Bone marrow (tissue), 2 donors: ENCODE measurements at regions not wholly inside any gene's neighbourhood (a gene's known extent, or its start where the extent isn't known, plus 50 kb on each side); places are given as distances from the start of the nearest gene placed in this dataset.

Experiments used
- DNase-seq, 2 donors: peaks; one replicate each; lab custom pipeline; 2025; lab: John Stamatoyannopoulos, UW

- DNase-seq: no peak
Observed at GRCh38 chr4:30875658-30876269, 155.6 kb downstream of the PCDH7 start.

DNA sequence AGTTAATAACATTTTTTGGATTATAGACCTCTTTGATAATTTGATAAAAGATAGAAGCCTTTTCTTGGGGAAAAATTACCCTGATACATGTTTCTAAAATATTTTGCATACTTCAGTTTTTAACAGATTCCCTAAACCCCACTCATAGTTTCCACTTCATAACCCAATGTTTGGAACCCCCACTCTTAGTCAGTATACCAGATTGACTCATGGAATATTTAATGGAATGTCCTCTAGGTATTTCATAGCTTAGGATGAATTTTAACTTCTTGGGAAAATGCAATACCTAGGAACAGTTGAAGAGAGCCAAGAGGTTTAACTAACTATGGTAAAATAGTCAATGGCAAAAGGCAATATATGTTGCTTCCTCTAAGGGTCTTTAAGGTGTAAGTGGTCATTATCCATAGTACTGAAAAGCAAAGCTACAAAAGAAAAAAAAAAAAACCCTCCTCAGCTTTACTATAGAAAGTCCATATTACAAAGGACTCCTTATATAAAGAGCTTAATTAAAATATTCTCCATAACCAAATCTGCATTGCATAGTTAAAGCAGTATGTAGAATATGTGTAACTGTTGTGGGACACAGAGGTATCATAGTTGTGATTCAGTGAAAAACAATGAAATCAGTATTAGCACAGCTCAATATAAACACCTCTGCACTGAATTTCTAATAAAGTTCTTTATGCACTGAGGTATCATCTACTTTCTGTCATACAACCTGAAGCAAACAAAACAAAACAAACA is 159.9 kb downstream of the PCDH7 start:
- no peak for DNase-seq

DNA sequence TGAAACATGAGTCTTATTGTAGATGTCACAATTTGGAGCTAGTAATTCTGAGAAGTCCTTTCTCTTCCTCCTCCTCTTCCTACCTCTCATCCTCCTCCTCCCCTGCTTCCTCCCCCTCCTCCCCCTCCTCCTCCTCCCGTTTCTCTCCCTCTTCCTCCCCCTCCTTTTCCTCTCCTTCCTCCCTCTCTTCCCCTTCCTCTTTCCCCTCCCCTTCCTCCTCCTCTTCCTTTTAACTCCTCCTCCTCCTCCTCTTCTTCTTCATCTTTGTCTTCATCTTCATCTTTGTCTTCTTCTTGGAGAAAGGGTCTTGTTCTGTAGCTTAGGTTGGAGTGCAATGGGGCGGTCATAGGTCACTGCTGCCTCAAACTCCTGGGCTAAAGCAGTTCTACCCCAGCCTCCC is 161.8 kb downstream of the PCDH7 start:
- DNase-seq: no peak

- no peak for DNase-seq
Observed at GRCh38 chr4:30882443-30882842, 162.3 kb downstream of the PCDH7 start.

DNA sequence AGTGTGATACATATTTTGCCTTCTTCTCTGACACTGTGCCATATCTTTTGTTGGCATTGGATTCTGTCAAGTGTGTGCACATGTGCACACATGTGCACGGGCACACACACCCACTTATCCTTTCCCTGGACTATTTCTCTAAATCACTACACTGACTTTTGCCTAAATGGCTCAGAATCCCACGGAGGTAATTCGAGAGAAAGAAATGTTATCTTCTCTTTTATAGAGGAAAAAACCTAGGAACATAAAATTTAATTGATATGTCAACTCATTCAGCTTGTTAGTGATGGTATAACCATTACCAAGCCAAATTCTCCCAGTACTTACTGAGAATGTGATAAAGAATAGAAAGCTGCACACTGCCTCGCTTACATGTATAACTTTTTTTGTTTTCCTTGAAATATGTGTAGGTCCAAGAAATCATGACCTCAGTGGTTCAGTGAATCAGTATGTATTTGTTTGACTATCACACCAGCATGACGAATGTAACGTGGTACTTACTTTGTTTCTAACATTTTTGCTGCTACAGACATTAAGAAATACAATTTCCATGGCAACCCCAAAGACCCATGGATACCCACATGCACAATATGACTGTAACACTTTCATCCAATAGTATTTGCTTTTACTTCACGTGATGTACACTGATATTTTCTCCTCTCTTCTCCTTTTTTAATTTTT is 163.0 kb downstream of the PCDH7 start:
- no peak for DNase-seq

DNA sequence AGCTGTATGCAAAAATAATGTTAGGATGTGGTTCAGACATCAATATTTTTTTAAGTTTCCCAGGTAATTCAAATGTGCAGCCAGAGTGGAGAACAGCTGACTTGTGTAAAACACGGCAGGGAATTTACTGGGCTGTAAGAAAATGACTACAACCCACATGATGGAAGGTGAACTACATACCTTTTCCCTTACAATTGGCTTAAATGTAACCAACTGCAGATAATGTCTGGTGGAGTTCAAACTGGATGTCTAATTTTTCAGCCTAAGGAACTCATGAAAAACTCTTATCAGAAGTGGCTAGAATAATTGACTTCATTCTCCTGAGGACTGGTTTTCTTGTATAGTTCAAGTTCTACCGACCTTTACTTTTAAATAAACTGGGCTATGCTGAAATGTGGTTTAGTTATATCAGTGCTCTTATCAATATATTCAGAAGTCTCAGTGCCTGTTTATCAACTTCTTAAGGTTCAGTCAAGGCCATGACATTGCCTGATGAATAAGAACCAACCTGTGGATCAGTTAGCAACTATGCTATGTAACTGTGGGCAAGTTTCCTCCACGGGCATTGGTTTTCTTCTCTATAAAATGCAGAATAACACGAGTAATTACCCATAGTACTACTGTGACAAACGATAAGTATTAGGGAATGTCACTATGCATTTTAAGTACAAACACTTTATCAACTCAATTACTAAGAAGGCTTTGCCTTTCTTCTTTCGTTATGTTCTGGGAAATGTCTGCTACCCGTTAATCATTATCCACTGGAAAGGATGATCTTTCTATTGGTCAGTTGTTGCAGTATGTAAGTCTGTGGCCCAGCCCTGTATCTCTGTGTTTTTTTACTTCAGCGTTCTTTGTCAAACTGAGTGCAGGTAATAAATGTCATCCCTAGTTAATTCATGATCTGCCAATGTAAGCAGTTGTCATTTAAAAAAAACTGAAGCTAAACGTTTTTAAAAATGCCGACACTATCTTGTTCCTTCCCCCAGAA is 181.6 kb downstream of the PCDH7 start:
- DNase-seq: no peak

DNA sequence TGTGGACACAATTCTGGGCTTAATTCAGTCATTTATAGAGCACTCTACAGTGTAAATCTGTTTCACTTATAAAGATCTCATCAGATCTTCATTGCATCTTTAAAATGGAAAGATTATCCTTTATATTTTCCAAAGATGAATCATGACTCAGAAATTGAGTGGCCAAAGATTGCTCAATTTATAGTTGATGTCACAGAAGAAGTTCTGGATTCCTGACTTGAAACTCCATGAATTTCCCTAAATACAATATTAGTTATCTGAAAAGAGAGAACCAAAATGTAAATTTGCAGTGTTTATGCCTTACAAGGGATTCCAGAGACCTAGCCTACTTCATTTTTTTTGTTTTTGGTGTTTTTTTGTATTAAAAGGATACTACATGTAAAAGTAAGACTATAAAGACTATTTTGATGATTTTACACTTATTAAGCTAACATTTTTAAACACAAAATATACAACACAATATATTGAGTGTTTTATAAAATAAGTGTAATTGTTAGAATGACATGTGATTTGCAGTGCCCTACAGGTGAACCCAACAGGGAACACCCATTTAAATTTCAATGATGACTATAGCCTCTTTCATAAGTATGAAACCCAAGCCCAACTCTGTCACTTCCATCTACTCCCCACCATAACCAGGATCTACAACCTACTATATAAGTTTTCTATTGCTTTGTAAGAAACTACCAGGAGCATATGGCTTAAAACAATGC is 183.5 kb downstream of the PCDH7 start:
- DNase-seq: no peak

DNA sequence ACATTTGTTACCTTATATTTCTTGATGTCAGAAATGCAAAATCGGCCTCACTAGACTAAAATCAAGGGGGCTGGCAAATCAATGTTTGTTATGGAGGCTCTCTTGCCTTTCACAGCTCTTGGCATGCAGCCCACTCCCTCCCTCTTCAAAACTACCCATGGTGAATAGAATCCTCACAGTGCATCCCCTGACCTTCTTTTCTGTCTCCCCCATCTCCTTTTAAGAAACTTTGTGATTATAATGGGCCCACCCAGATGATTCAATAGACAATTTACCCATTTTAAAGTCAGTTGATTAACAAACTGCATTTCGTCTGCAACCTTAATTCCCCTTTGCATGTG is 184.0 kb downstream of the PCDH7 start:
- no peak for DNase-seq

DNA sequence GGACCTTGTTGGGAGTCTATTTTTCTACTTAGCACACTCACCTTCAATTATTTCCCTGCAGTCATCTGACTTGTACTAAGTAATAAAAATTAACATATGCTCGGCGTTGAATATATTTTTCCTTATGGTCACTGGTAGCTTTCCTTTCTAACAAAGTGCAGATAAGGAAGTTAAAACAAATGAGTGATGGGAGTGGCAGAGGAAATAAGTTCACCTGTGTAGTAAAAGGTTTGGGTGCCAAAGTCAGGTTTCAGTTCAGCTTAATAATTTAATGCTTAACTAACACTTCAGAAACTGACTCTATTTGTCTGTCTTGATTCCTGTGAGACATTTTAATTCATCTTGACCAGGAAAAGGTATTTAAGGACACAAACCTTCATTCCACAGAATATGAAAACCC is 184.4 kb downstream of the PCDH7 start:
- DNase-seq: no peak

- no peak for DNase-seq
Observed at GRCh38 chr4:30912098-30912714, 192.0 kb downstream of the PCDH7 start.

- DNase-seq: no peak
Observed at GRCh38 chr4:30916337-30917274, 196.4 kb downstream of the PCDH7 start.

GRCh38 chr4:30917946-30918345 is 197.8 kb downstream of the PCDH7 start:
- no peak for DNase-seq

- DNase-seq: no peak
Observed at GRCh38 chr4:30919458-30919857, 199.3 kb downstream of the PCDH7 start.

GRCh38 chr4:30920043-30920442 is 199.9 kb downstream of the PCDH7 start:
- no peak for DNase-seq

DNA sequence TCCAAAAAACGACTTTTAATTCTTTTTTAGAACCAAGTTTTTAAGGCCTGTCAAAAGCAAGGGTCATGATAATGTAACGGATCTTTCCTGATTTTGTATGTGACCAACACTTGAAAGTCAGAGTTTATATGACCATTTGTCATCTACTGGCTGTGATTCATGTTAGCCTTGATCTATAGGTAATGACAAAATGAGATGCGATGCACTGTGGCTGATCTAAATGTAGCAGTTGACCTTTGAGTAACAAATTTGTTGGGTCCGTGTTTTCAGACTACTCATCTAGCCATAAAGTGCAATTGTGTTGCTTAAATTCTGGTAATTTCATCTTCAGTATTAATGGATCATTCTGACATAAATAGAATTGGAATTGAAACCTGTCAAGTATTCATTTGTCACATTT is 202.5 kb downstream of the PCDH7 start:
- DNase-seq: no peak

GRCh38 chr4:30924495-30924894 is 204.3 kb downstream of the PCDH7 start:
- no peak for DNase-seq

GRCh38 chr4:30929649-30930048 is 209.5 kb downstream of the PCDH7 start:
- no peak for DNase-seq

- DNase-seq: no peak
Observed at GRCh38 chr4:30930276-30930675, 210.1 kb downstream of the PCDH7 start.

DNA sequence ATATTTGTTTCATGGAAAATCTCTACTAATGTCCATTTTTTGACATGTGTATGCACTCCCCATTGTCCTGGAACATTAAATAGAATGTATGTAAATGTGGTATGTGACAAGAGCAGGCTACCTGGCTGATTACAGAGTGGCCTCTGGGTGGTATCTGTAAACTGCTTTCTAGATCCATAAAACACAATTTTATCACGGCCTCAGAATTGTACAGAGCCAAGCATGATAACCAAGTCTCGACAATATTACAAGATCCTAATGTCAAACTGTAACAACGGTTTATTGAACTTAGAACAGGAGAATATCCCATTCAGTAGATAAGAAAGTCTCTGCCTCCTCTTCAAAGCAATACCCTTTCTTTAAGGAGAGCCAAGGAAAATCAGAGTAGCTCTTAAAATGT is 212.4 kb downstream of the PCDH7 start:
- DNase-seq: no peak

DNA sequence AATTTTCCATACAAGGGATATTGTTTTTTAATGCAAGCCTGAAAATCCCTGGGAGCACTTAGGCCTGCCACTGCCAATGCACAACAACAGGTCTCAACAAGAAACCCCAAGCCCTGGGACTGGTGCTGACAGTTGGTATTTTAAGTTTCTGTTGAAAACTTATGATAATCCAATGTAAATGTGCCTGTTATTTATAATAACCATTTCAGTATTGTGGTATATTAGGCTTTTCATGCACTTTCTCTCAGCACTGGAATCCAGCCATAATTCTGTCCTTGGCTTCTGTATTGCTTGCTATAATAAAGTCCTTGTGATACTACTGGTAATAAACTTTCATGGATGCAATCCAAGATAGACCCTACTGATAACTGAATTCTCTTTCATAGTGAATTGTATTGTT is 218.9 kb downstream of the PCDH7 start:
- no peak for DNase-seq
